ENCODE measurements at regions not wholly inside any gene's neighbourhood (a gene's known extent, or its start where the extent isn't known, plus 50 kb on each side); places are given as distances from the start of the nearest gene placed in this dataset.

DNA sequence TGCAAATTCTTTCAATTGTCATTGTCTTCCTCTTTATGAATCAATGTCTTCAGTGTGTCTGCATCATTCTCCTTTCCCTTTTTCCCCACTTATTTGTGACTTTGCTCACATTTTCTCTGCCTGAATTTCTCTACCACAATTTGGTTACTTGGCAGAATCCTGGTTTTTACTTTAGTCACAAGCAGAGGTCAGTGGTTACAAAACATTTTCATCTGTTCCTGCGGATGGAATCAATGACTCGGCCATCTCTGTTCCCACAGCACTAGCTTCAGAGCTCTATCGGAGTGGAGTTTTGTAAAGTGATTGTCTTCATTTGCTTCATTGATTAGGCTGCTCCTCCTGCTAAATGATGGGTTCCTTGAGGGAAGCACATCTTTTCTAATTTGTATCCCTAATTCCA is 501.3 kb upstream of the AADAT start:
- TF ChIP-seq, protein P1, sequence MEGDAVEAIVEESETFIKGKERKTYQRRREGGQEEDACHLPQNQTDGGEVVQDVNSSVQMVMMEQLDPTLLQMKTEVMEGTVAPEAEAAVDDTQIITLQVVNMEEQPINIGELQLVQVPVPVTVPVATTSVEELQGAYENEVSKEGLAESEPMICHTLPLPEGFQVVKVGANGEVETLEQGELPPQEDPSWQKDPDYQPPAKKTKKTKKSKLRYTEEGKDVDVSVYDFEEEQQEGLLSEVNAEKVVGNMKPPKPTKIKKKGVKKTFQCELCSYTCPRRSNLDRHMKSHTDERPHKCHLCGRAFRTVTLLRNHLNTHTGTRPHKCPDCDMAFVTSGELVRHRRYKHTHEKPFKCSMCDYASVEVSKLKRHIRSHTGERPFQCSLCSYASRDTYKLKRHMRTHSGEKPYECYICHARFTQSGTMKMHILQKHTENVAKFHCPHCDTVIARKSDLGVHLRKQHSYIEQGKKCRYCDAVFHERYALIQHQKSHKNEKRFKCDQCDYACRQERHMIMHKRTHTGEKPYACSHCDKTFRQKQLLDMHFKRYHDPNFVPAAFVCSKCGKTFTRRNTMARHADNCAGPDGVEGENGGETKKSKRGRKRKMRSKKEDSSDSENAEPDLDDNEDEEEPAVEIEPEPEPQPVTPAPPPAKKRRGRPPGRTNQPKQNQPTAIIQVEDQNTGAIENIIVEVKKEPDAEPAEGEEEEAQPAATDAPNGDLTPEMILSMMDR (IDR thresholded peaks at IDR 0.05; ENCODE audit: low read length): no peak
- TF ChIP-seq EZH2 (optimal IDR thresholded peaks at IDR 0.05; ENCODE audit: low read depth, low read length) (no peak), EZH2phosphoT487 (IDR thresholded peaks at IDR 0.05; ENCODE audit: low read length) (no peak)
- Histone ChIP-seq H2AFZ (ENCODE audit: low read length) (no peak overlapping the region), H3K27ac (ENCODE audit: low read length) (no peak overlapping the region), H3K9ac (ENCODE audit: low read length) (no peak overlapping the region), H3K36me3 (replicated peaks; ENCODE audit: insufficient read depth, low read length) (no peaks in the 10 kb centered on the region), H3K79me2 (ENCODE audit: low read length) (no peaks in the 10 kb centered on the region), H3F3A (ENCODE audit: insufficient read depth, low read length) (no peaks in the 10 kb centered on the region), H3K4me2 (ENCODE audit: low read depth, low read length) (no peak overlapping the region), H3K9me3 (replicated peaks; ENCODE audit: insufficient read depth, low read length) (no peaks in the 10 kb centered on the region), H3K27me3 (replicated peaks; ENCODE audit: insufficient read depth, low read length) (no peaks in the 10 kb centered on the region), H4K20me1 (ENCODE audit: insufficient read depth, low read length) (no peaks in the 10 kb centered on the region), H3K9me2 (replicated peaks; ENCODE audit: insufficient read depth, low read length) (no peaks in the 10 kb centered on the region), H3K4me3 (ENCODE audit: low read length) (no peak overlapping the region), H3K4me1 (ENCODE audit: low read length) (no peaks in the 10 kb centered on the region)
- DNase-seq: no peak

DNA sequence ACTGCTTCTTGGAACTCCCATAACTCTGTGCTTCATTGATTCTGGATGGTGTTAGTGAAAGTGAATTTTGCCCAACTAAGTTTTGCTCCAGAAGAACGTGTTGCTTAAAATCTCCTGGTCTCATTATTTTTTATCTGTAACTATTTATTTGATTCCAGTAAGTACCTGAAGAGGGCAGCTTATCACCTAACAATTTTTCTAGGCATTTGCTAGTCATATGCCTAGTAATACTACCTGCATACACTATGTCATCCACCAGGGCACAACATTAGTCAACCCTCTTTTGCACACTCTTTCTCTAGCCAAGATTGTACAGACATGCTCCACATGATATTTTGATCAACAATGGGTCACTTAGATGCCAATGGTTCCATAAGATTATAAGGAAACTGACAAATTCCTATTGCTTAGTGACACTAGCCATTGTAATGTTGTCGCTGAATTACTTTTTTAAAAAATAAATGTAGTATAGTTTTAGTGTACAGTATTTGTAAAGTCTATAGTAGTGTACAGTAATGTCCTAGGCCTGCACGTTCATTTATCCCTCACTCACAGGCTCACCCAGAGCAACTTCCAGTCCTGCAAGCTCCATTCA is 499.9 kb upstream of the AADAT start:
- no peaks in the 10 kb centered on the region for H4K20me1 ChIP-seq (ENCODE audit: insufficient read depth, low read length)
- peak; percentile 56 for DNase-seq
- H3K27ac ChIP-seq (ENCODE audit: low read length): no peak overlapping the region
- H3K9me2 ChIP-seq (replicated peaks; ENCODE audit: insufficient read depth, low read length): no peaks in the 10 kb centered on the region
- no peaks in the 10 kb centered on the region for H3K27me3 ChIP-seq (replicated peaks; ENCODE audit: insufficient read depth, low read length)
- TF ChIP-seq, protein P1 (IDR thresholded peaks at IDR 0.05; ENCODE audit: low read length): peak; percentile 49
- no peak for TF ChIP-seq EZH2phosphoT487 (IDR thresholded peaks at IDR 0.05; ENCODE audit: low read length)
- no peak overlapping the region for H3K4me3 ChIP-seq (ENCODE audit: low read length)
- no peak overlapping the region for H2AFZ ChIP-seq (ENCODE audit: low read length)
- no peak overlapping the region for H3K4me2 ChIP-seq (ENCODE audit: low read depth, low read length)
- no peak overlapping the region for H3K9ac ChIP-seq (ENCODE audit: low read length)
- no peaks in the 10 kb centered on the region for H3K9me3 ChIP-seq (replicated peaks; ENCODE audit: insufficient read depth, low read length)
- H3F3A ChIP-seq (ENCODE audit: insufficient read depth, low read length): no peaks in the 10 kb centered on the region
- H3K79me2 ChIP-seq (ENCODE audit: low read length): no peaks in the 10 kb centered on the region
- H3K4me1 ChIP-seq (ENCODE audit: low read length): no peaks in the 10 kb centered on the region
- no peaks in the 10 kb centered on the region for H3K36me3 ChIP-seq (replicated peaks; ENCODE audit: insufficient read depth, low read length)

DNA sequence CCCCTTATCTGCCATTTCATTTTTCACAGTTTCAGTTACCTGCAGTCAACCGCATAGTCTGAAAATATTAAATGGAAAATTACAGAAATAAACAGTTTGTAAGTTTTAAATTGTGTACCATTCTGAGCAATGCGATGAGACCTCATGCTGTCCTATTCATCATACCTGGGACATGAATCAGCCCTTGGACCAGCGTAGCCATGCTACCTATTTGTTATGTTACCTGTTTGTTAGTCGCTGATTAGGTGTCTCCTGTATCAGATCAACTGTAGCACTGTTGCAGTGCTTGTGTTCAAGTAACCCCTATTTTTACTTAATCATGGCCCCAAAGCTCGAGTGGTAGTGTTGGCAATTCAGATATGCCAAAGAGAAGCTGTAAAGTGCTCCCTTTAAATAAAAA is 492.2 kb upstream of the AADAT start:
- Histone ChIP-seq H3K4me2 (ENCODE audit: low read depth, low read length) (no peak overlapping the region), H2AFZ (ENCODE audit: low read length) (no peak overlapping the region), H4K20me1 (ENCODE audit: insufficient read depth, low read length) (no peaks in the 10 kb centered on the region), H3K27me3 (replicated peaks; ENCODE audit: insufficient read depth, low read length) (no peaks in the 10 kb centered on the region), H3K36me3 (replicated peaks; ENCODE audit: insufficient read depth, low read length) (no peaks in the 10 kb centered on the region), H3F3A (ENCODE audit: insufficient read depth, low read length) (no peaks in the 10 kb centered on the region), H3K4me1 (ENCODE audit: low read length) (no peaks in the 10 kb centered on the region), H3K9me3 (replicated peaks; ENCODE audit: insufficient read depth, low read length) (no peaks in the 10 kb centered on the region), H3K4me3 (ENCODE audit: low read length) (no peak overlapping the region), H3K79me2 (ENCODE audit: low read length) (no peaks in the 10 kb centered on the region), H3K9ac (ENCODE audit: low read length) (no peak overlapping the region), H3K27ac (ENCODE audit: low read length) (no peak overlapping the region), H3K9me2 (replicated peaks; ENCODE audit: insufficient read depth, low read length) (no peaks in the 10 kb centered on the region)
- no peak for DNase-seq
- TF ChIP-seq, protein P1 (IDR thresholded peaks at IDR 0.05; ENCODE audit: low read length): no peak
- TF ChIP-seq EZH2 (optimal IDR thresholded peaks at IDR 0.05; ENCODE audit: low read depth, low read length) (no peak), EZH2phosphoT487 (IDR thresholded peaks at IDR 0.05; ENCODE audit: low read length) (no peak)
